HepG2 (cell line): ENCODE measurements at regions not wholly inside any gene's neighbourhood (a gene's known extent, or its start where the extent isn't known, plus 50 kb on each side); places are given as distances from the start of the nearest gene placed in this dataset.

Experiments used
- ATAC-seq: fragments of 200-7000 bp; cut with Tn5 transposase; 3 replicates; pipeline ENCODE4 v1.9.1; 2020; ENCODE audit warnings: mild to moderate bottlenecking, moderate library complexity
- BruUV-seq: library from RNA; stranded (reverse); fragments of 400-500 nt; replicated peaks from 2 replicates; lab custom pipeline; 2021; lab: Mats Ljungman, UMichigan
- CTCF ChIA-PET: fragments of 300-600 bp; formaldehyde crosslinking; extraction: SDS; loops from one replicate; lab custom pipeline; 2021; ENCODE audit warnings: low total read pairs, inconsistent platforms, low intra/inter-chr PET ratio; lab: Yijun Ruan, JAX
- POLR2A ChIA-PET: fragments of 350-600 bp; sonication (Branson Sonifier 250); formaldehyde crosslinking; loops from one replicate; lab custom pipeline; 2020; ENCODE audit warnings: antibody characterized with exemption, inconsistent platforms; lab: Yijun Ruan, JAX
- DNase-seq: peaks from one replicate; pipeline ENCODE4 v3.0.0-alpha.2; 2015; ENCODE audit warnings: low spot score
- FAIRE-seq: peaks from 3 replicates; lab custom pipeline; 2011; peaks lifted over from hg19 to GRCh38; lab: Jason Lieb, UNC
- H2AFZ ChIP-seq: one replicate; pipeline ENCODE4 v1.6.1; 2011; ENCODE audit warnings: low read length, inconsistent platforms
- H3K27ac ChIP-seq: fragments of 300-600 bp; 3 replicates; pipeline ENCODE4 v1.8.0; 2011; ENCODE audit warnings: mixed run types, mild to moderate bottlenecking, mixed read lengths, low read length, inconsistent platforms; ENCODE audit not compliant: insufficient read depth; ENCODE audit errors: extremely low read length
- H3K27me3 ChIP-seq, 2 experiments: fragments of 200-600 bp in 1 of 2; 2 replicates in 1 of 2; 3 replicates in 1 of 2; pipeline versions ENCODE4 v1.6.0 to v1.8.0; 2011; ENCODE audit warnings: low read length in 2 of 2, mild to moderate bottlenecking in 2 of 2, moderate library complexity in 2 of 2, inconsistent platforms in 1 of 2; ENCODE audit not compliant: insufficient read depth in 2 of 2, control insufficient read depth in 1 of 2
- H3K36me3 ChIP-seq, 2 experiments: fragments of 200-600 bp in 1 of 2; replicated peaks in 1 of 2; 2 replicates in 1 of 2; 3 replicates in 1 of 2; pipeline versions ENCODE4 v1.5.1 to v1.8.0; 2011; ENCODE audit warnings: low read length in 2 of 2, inconsistent platforms in 1 of 2; ENCODE audit not compliant: insufficient read depth in 2 of 2, control insufficient read depth in 1 of 2
- H3K4me1 ChIP-seq: 2 replicates; pipeline ENCODE4 v1.5.1; 2012; ENCODE audit warnings: low read length, inconsistent platforms; ENCODE audit not compliant: insufficient read depth
- H3K4me2 ChIP-seq: 2 replicates; pipeline ENCODE4 v1.6.0; 2011; ENCODE audit warnings: low read depth, low read length, inconsistent platforms
- H3K4me3 ChIP-seq, 3 experiments: fragments of 200-600 bp in 1 of 3; sonication (generic), shearing (Covaris generic) in 1 of 3; replicated peaks in 1 of 3; 2 replicates each; pipeline ENCODE4 v1.5.1; 2011 to 2016; ENCODE audit warnings: low read length in 3 of 3, inconsistent platforms in 2 of 3, low read depth in 2 of 3, mild to moderate bottlenecking in 2 of 3, control low read depth in 1 of 3, mixed read lengths in 1 of 3; ENCODE audit not compliant: insufficient read depth in 1 of 3
- H3K79me2 ChIP-seq: one replicate; pipeline ENCODE4 v1.6.1; 2011; ENCODE audit warnings: low read length, inconsistent platforms; ENCODE audit not compliant: insufficient read depth
- H3K9ac ChIP-seq: 2 replicates; pipeline ENCODE4 v1.6.0; 2011; ENCODE audit warnings: mild to moderate bottlenecking, low read depth, low read length, inconsistent platforms; ENCODE audit not compliant: insufficient read depth
- H3K9me3 ChIP-seq: 2 replicates; pipeline ENCODE4 v1.5.1; 2012; ENCODE audit warnings: mild to moderate bottlenecking, low read length
- H4K20me1 ChIP-seq: 2 replicates; pipeline ENCODE4 v1.6.0; 2011; ENCODE audit warnings: inconsistent platforms, mild to moderate bottlenecking, low read length, moderate library complexity; ENCODE audit not compliant: insufficient read depth
- AGO2 ChIP-seq: fragments of 200-400 bp; formaldehyde crosslinking; optimal IDR thresholded peaks from 2 replicates; pipeline ENCODE3; 2017; ENCODE audit warnings: mild to moderate bottlenecking, low read depth, low read length, moderate library complexity
- FOXJ3 ChIP-seq: sonication (generic); formaldehyde crosslinking; IDR thresholded peaks from 2 replicates; pipeline ENCODE4 v1.4.0; 2020; ENCODE audit warnings: missing genetic modification reagents, mild to moderate bottlenecking, borderline replicate concordance
- HNRNPL ChIP-seq: fragments of 200-400 bp; formaldehyde crosslinking; IDR thresholded peaks from 2 replicates; pipeline ENCODE4 v1.6.1; 2017; ENCODE audit warnings: mild to moderate bottlenecking, low read depth, low read length
- KLF6 ChIP-seq: IDR thresholded peaks from 2 replicates; pipeline ENCODE4 v1.8.0; 2016; ENCODE audit warnings: missing biosample characterization, missing genetic modification reagents
- TCF7 ChIP-seq: sonication (generic); IDR thresholded peaks from 2 replicates; pipeline ENCODE4 v1.6.1; 2016; ENCODE audit warnings: antibody characterized with exemption, low read depth
- ZKSCAN1 ChIP-seq: fragments of 150-350 bp; IDR thresholded peaks from 2 replicates; pipeline ENCODE4 v1.6.1; 2014; ENCODE audit warnings: low read length
- ZNF24 ChIP-seq: fragments of 450-650 bp; IDR thresholded peaks from 2 replicates; pipeline ENCODE4 v1.6.1; 2017; ENCODE audit warnings: antibody characterized with exemption, mild to moderate bottlenecking
- ZNF496 ChIP-seq: sonication (generic); formaldehyde crosslinking; IDR thresholded peaks from 2 replicates; pipeline ENCODE4 v1.8.1; 2023; ENCODE audit warnings: mild to moderate bottlenecking, moderate library complexity, missing genetic modification reagents; ENCODE audit not compliant: insufficient replicate concordance
- WGBS: methylation state at CpG from one replicate; pipeline ENCODE4 v1.1.6; 2017; ENCODE audit warnings: low lambda C conversion rate; 5-methylcytosine and 5-hydroxymethylcytosine counted together
- in situ Hi-C: cut with HindIII; loops from 2 replicates; pipeline ENCODE4 v1.10.0; 2017; ENCODE audit warnings: low pct_unique_long_range_greater_than_20kb; ENCODE audit not compliant: extremely low pct_ligation_motif_present
- intact Hi-C: fragments of 100-400 bp; cut with micrococcal nuclease; formaldehyde crosslinking; loops from one replicate; pipeline ENCODE4 v1.10.0; 2022; ENCODE audit not compliant: unreplicated experiment
- TF ChIP-seq, protein P1 (sequence below): sonication (generic); formaldehyde crosslinking; IDR thresholded peaks from 2 replicates; pipeline ENCODE4 v1.5.1; 2020; ENCODE audit warnings: missing genetic modification reagents, mild to moderate bottlenecking, borderline replicate concordance
- TF ChIP-seq, protein P2 (sequence below): sonication (generic); formaldehyde crosslinking; IDR thresholded peaks from 2 replicates; pipeline ENCODE4 v1.4.0; 2020; ENCODE audit warnings: missing genetic modification reagents

DNA sequence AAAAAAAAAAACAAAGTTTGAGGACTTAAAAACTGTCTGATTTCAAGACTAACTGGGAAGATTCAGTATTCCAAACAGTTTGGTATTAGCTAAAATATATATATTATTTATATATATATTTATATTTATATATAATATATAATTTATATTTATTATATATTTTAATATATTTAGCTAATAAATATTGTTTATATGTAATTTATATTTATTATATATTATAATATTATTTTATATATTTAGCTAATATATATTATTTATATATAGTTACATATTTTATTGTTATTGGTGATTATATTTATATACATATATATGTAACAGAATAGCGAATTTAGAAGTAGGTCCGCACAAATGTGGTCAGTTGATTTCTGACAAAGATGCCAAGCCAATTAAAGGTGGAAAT lies 480.2 kb upstream of the C1orf87 start:
- Histone ChIP-seq H2AFZ (no peak overlapping the region), H3K4me3 (no peak overlapping the region), H4K20me1 (no peaks in the 10 kb centered on the region), H3K9ac (no peak overlapping the region), H3K4me1 (no peaks in the 10 kb centered on the region), H3K27me3 (no peaks in the 10 kb centered on the region), H3K9me3 (no peaks in the 10 kb centered on the region), H3K4me2 (no peak overlapping the region), H3K27ac (no peak overlapping the region), H3K36me3 (no peaks in the 10 kb centered on the region), H3K79me2 (no peaks in the 10 kb centered on the region)
- WGBS = 2% methylated on average over 2 of the region's 2 CpGs
- ATAC-seq (no peak), DNase-seq (no peak), FAIRE-seq (no peak)
- ChIA-PET POLR2A (no interaction called here), CTCF (no interaction called here)
- TF ChIP-seq, protein P1, sequence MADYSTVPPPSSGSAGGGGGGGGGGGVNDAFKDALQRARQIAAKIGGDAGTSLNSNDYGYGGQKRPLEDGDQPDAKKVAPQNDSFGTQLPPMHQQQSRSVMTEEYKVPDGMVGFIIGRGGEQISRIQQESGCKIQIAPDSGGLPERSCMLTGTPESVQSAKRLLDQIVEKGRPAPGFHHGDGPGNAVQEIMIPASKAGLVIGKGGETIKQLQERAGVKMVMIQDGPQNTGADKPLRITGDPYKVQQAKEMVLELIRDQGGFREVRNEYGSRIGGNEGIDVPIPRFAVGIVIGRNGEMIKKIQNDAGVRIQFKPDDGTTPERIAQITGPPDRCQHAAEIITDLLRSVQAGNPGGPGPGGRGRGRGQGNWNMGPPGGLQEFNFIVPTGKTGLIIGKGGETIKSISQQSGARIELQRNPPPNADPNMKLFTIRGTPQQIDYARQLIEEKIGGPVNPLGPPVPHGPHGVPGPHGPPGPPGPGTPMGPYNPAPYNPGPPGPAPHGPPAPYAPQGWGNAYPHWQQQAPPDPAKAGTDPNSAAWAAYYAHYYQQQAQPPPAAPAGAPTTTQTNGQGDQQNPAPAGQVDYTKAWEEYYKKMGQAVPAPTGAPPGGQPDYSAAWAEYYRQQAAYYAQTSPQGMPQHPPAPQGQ (CRISPR knock-in tag) = no peak
- TF ChIP-seq AGO2 (no peak), ZNF24 (no peak), ZKSCAN1 (no peak), HNRNPL (no peak), KLF6 (no peak), ZNF496 (CRISPR knock-in tag) (no peak), TCF7 (no peak), FOXJ3 (no peak)
- TF ChIP-seq, protein P2, sequence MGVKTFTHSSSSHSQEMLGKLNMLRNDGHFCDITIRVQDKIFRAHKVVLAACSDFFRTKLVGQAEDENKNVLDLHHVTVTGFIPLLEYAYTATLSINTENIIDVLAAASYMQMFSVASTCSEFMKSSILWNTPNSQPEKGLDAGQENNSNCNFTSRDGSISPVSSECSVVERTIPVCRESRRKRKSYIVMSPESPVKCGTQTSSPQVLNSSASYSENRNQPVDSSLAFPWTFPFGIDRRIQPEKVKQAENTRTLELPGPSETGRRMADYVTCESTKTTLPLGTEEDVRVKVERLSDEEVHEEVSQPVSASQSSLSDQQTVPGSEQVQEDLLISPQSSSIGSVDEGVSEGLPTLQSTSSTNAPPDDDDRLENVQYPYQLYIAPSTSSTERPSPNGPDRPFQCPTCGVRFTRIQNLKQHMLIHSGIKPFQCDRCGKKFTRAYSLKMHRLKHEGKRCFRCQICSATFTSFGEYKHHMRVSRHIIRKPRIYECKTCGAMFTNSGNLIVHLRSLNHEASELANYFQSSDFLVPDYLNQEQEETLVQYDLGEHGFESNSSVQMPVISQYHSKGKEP (CRISPR knock-in tag) = no peak
- intact Hi-C loops (no loop called here), in situ Hi-C loops (no loop called here)
- no TSS peak for BruUV-seq
